ENCODE measurements at regions not wholly inside any gene's neighbourhood (a gene's known extent, or its start where the extent isn't known, plus 50 kb on each side); places are given as distances from the start of the nearest gene placed in this dataset.

DNA sequence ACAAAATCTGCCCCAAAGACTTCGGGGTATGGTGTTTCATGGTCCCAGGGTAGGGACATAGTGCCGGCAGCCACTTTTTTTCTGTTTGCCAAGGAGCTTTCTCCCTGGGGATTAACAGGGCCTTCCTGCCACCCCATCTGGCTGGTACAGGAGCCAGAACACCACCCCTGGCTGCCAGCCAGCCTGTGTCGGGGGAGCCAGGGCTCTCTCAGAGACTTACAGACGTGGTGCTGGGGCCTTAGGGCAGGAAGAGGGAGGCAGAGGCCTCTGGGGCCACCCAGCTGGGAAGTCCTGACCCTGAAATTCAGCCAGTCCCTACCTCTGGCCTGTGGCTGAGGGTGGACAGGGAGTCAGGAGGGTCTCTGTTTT is 52.4 kb upstream of the CDON start:
- TF ChIP-seq, protein P1, sequence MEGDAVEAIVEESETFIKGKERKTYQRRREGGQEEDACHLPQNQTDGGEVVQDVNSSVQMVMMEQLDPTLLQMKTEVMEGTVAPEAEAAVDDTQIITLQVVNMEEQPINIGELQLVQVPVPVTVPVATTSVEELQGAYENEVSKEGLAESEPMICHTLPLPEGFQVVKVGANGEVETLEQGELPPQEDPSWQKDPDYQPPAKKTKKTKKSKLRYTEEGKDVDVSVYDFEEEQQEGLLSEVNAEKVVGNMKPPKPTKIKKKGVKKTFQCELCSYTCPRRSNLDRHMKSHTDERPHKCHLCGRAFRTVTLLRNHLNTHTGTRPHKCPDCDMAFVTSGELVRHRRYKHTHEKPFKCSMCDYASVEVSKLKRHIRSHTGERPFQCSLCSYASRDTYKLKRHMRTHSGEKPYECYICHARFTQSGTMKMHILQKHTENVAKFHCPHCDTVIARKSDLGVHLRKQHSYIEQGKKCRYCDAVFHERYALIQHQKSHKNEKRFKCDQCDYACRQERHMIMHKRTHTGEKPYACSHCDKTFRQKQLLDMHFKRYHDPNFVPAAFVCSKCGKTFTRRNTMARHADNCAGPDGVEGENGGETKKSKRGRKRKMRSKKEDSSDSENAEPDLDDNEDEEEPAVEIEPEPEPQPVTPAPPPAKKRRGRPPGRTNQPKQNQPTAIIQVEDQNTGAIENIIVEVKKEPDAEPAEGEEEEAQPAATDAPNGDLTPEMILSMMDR (conservative IDR thresholded peaks at IDR 0.05 in 1 of 2, IDR thresholded peaks at IDR 0.05 in 1 of 2; ENCODE audit: low read depth in 1 of 2, low read length in 2 of 2), result no peak
- no peak for TF ChIP-seq EZH2 (IDR thresholded peaks at IDR 0.05; ENCODE audit: low read length, missing control alignments)

All from fibroblast of lung (primary cell).